ENCODE measurements at regions not wholly inside any gene's neighbourhood (a gene's known extent, or its start where the extent isn't known, plus 50 kb on each side); places are given as distances from the start of the nearest gene placed in this dataset.

DNA sequence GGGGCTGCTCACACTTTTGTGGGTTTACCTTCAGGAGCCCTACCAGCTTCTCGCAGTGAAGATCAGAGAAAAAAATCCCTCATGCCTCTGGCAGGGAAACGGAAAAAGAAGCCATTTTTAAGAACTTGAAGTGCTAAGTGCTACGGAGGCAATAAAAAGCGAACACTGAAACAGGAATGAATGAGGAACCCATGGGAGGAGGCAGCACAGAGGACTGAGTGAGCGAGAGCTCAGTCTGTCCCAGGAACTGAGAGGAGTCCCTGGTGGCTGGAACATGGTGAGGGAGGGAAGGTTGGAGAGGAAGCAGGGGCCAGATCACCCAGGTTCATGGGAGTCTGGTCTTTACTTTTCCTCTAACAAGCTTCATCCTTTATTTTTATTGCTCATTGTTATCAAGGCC lies 228.1 kb upstream of the PROK2 start:
- no peaks in the 10 kb centered on the region for H3K36me3 ChIP-seq
- TF ChIP-seq POLR2A (IDR thresholded peaks at IDR 0.05; ENCODE audit: low read depth) (no peak), EP300 (IDR thresholded peaks at IDR 0.05) (no peak), POLR2AphosphoS5 (IDR thresholded peaks at IDR 0.05) (no peak)
- TF ChIP-seq, protein P1, sequence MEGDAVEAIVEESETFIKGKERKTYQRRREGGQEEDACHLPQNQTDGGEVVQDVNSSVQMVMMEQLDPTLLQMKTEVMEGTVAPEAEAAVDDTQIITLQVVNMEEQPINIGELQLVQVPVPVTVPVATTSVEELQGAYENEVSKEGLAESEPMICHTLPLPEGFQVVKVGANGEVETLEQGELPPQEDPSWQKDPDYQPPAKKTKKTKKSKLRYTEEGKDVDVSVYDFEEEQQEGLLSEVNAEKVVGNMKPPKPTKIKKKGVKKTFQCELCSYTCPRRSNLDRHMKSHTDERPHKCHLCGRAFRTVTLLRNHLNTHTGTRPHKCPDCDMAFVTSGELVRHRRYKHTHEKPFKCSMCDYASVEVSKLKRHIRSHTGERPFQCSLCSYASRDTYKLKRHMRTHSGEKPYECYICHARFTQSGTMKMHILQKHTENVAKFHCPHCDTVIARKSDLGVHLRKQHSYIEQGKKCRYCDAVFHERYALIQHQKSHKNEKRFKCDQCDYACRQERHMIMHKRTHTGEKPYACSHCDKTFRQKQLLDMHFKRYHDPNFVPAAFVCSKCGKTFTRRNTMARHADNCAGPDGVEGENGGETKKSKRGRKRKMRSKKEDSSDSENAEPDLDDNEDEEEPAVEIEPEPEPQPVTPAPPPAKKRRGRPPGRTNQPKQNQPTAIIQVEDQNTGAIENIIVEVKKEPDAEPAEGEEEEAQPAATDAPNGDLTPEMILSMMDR (IDR thresholded peaks at IDR 0.05), result no peak
- H3K4me1 ChIP-seq, result peaks cover under 1 to 7% (median 3%) of the 10 kb centered on the region in 4 donors
- no peak overlapping the region for H3K27ac ChIP-seq (replicated peaks in 1 of 4)
- H3K9me3 ChIP-seq, result no peaks in the 10 kb centered on the region
- H3K27me3 ChIP-seq, result no peaks in the 10 kb centered on the region
- 80% methylated on average over 5 of the region's 5 CpGs for WGBS
- intact Hi-C loops (cut with DNase I), result no loop called here
- no peak overlapping the region for H3K4me3 ChIP-seq
- no peak for DNase-seq (ENCODE audit: extremely low spot score)

DNA sequence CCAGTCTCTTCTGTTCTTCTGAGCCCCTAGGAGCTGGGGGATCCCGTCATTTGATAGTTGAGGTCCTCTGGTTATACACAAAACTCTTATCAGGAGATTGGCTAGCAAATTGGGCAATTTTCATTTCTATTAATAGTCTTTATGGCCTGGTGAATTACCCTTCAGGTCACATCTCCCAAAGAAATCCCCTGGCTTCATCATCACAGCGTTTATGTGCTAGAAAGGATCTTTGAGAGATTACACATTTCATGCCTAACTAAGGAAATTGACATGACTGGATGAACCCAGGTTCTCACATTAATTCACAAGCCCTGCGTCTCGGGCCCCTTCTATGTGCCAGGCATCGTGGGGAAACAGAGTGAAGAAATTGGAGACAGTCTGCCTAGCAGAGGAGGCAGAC lies 227.4 kb upstream of the PROK2 start:
- H3K4me3 ChIP-seq, result no peak overlapping the region
- H3K9me3 ChIP-seq, result no peaks in the 10 kb centered on the region
- no peak for DNase-seq (ENCODE audit: extremely low spot score)
- intact Hi-C loops (cut with DNase I), result no loop called here
- TF ChIP-seq EP300 (IDR thresholded peaks at IDR 0.05), result no peak
- no peak for TF ChIP-seq POLR2A (IDR thresholded peaks at IDR 0.05; ENCODE audit: low read depth)
- TF ChIP-seq, protein P1 (IDR thresholded peaks at IDR 0.05), result no peak
- no peak for TF ChIP-seq POLR2AphosphoS5 (IDR thresholded peaks at IDR 0.05)
- H3K4me1 ChIP-seq, result peaks cover 0 to 2% (median 0%) of the 10 kb centered on the region in 4 donors
- no peak overlapping the region for H3K27ac ChIP-seq (replicated peaks in 1 of 4)
- no peaks in the 10 kb centered on the region for H3K36me3 ChIP-seq
- WGBS, result 95% methylated on average over 5 of the region's 5 CpGs
- H3K27me3 ChIP-seq, result no peaks in the 10 kb centered on the region

DNA sequence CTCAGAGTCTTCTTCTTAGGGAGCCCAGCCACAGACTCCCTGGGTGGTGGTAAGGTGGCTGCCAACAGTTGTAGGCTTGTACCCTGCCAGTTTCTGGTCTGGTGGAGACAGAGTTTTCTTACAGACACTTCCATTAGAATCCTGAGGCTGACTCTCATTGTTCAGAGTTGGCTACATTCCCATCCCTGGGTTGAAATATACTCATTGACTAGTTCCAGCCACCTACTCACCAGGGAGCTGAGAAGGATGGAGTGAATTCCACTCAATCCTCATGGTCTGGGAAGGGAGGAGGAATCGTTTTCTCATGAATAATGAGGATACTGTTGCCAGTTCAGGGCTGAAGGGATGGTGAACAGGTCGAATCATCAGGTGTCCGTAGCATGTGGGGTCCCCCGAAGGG lies 226.5 kb upstream of the PROK2 start:
- Histone ChIP-seq H3K4me1 (no peaks in the 10 kb centered on the region), H3K4me3 (no peak overlapping the region), H3K9me3 (no peaks in the 10 kb centered on the region), H3K27ac (replicated peaks in 1 of 4) (no peak overlapping the region), H3K27me3 (no peaks in the 10 kb centered on the region), H3K36me3 (no peaks in the 10 kb centered on the region)
- no peak for DNase-seq (ENCODE audit: extremely low spot score)
- intact Hi-C loops (cut with DNase I), result no loop called here
- no peak for TF ChIP-seq POLR2A (IDR thresholded peaks at IDR 0.05; ENCODE audit: low read depth)
- TF ChIP-seq, protein P1 (IDR thresholded peaks at IDR 0.05), result no peak
- TF ChIP-seq EP300 (IDR thresholded peaks at IDR 0.05), result no peak
- no peak for TF ChIP-seq POLR2AphosphoS5 (IDR thresholded peaks at IDR 0.05)
- 83% methylated on average over 4 of the region's 4 CpGs for WGBS

DNA sequence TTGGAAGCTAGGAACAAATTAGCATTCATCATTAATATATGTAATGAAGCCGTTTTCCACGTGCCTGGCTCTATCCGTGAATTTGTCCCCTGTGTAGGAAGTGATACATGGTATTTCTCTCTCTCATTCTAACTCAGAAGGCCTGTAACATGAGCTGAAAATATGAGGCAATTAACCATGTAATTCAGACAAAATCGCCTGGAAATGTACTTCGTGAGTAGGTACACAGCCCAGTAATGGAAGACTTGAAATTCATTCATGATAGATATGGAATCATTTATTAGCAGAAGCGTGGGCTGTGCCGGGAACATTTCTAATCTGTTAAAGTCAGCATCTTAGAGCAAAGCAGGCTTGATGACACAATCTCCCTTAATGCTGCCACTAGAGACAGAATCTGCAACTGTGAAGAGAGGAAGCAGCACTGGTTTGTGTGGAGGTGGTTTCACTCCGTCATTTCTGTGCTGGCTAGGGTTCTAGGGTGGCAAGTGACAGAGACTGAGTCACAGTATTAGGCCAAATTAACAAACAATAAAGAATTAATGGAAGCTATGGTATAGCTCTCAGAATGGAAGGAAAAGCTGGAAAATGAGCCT lies 225.0 kb upstream of the PROK2 start:
- intact Hi-C loops (cut with DNase I), result no loop called here
- Histone ChIP-seq H3K9me3 (no peaks in the 10 kb centered on the region), H3K36me3 (no peaks in the 10 kb centered on the region), H3K27me3 (no peaks in the 10 kb centered on the region), H3K27ac (replicated peaks in 1 of 4) (no peak overlapping the region), H3K4me1 (no peaks in the 10 kb centered on the region), H3K4me3 (no peak overlapping the region)
- no peak for TF ChIP-seq POLR2AphosphoS5 (IDR thresholded peaks at IDR 0.05)
- no peak for TF ChIP-seq EP300 (IDR thresholded peaks at IDR 0.05)
- no peak for TF ChIP-seq POLR2A (IDR thresholded peaks at IDR 0.05; ENCODE audit: low read depth)
- TF ChIP-seq, protein P1 (IDR thresholded peaks at IDR 0.05), result no peak
- DNase-seq (ENCODE audit: extremely low spot score), result no peak
- 76% methylated on average over 8 of the region's 8 CpGs for WGBS

Measured in esophagus muscularis mucosa (tissue), 4 donors.